ENCODE measurements at regions not wholly inside any gene's neighbourhood (a gene's known extent, or its start where the extent isn't known, plus 50 kb on each side); places are given as distances from the start of the nearest gene placed in this dataset.
"Not testable (repeated sequence)": the region's sequence is repeated elsewhere in the genome, so short reads cannot be mapped to it uniquely, and the experiment has no call there.

DNA sequence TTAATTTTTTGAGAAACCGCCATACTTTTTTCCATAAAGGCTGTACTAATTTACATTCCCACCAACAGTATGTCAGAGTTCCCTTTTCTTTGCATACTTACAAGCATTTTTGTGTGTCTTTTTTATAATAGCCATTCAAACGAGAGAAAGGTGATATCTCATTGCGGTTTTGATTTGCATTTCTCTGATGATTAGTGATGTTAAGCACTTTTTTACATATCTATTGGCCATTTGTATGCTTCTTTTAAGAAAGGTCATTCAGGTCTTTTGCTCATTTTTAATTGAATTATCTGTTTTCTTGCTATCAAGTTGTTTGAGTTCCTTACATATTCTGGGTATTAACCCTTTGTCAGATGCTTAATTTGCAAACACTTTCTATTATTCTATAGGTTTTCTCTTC is 176.1 kb upstream of the UFL1 start:
- TF ChIP-seq Cebpa-rat (IDR thresholded peaks at IDR 0.05) = no peak
- Histone ChIP-seq H3K9me3 (peaks cover 11% of the 10 kb centered on the region), H3K27me3 (no peaks in the 10 kb centered on the region), H3K4me2 (no peak overlapping the region), H3K9ac (no peak overlapping the region), H3K4me1 (no peaks in the 10 kb centered on the region), H3K36me3 (no peaks in the 10 kb centered on the region), H3K4me3 (no peak overlapping the region), H4K20me1 (no peaks in the 10 kb centered on the region), H3K27ac (no peak overlapping the region)

DNA sequence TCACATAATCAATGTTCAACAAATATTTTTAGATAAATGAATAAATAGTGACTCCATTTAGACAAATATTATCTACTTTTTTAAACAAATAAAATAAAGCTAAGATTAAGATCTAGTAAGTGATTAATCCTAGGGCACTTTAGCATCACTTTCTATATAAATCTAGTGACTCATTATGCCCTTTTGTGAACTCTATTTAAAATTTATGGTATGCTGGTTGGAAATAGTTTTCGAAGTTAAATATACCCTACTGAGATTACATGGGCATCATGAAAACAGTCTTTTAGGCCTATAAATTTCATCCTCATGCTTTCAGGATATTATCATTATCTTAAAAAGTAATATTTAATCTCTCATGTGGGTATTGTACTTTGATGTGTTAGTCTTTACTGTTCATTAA is 140.4 kb upstream of the UFL1 start:
- no peak overlapping the region for H3K27ac ChIP-seq
- no peaks in the 10 kb centered on the region for H4K20me1 ChIP-seq
- no peak overlapping the region for H3K4me2 ChIP-seq
- H3K36me3 ChIP-seq = no peaks in the 10 kb centered on the region
- H3K27me3 ChIP-seq = no peaks in the 10 kb centered on the region
- no peak for TF ChIP-seq Cebpa-rat (IDR thresholded peaks at IDR 0.05)
- no peaks in the 10 kb centered on the region for H3K4me1 ChIP-seq
- no peak overlapping the region for H3K9ac ChIP-seq
- H3K4me3 ChIP-seq = no peak overlapping the region
- H3K9me3 ChIP-seq = no peaks in the 10 kb centered on the region

DNA sequence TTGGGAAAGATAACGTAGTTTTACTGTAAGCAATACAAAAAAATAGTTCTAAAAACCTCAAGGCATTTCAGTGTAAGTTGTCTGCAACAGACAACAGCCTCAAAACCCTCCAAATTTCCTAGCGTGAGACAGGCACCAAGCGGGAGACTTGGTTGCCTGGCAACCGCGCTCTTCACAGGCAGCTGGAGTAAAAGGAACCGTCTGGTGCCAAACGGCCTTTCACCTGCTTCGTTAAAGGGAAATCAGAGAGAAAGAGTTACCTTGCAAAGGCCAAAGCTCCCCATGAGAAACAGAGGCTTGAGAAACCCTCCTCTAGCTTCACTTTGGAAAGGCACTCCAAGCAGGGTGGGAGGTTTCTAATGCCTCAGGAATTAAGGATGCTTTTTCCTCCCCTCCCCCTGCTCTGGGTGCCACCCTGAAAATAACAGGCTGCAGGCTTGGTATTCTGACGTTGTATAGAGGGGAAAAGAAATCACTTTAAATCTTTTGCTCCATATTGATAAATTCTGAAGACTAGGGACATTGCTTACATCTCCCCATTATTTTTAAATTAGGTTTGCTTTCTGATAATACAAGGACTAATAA is 129.7 kb upstream of the UFL1 start:
- no peak overlapping the region for H3K27ac ChIP-seq
- no peak overlapping the region for H3K4me2 ChIP-seq

DNA sequence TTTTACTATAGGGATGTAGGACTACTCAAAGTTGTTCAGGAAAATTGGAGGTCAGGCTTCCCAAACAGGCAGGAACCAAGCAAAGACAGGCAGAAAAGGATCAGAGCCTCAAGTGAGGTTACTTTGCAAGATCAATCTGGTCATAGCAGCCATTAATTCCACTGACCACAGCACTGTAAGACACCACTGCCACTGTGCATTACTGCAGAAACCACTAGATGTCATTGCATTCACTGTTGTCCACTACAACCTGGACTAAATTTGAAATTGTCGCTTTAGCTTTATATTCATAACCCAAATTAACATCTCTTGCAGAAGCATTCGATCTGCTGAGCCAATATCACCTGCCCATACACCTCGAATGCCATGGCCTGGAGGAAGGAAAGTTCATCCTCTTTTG is 126.9 kb upstream of the UFL1 start:
- H4K20me1 ChIP-seq = no peaks in the 10 kb centered on the region
- H3K9me3 ChIP-seq = no peaks in the 10 kb centered on the region
- no peak for TF ChIP-seq Cebpa-rat (IDR thresholded peaks at IDR 0.05)
- no peak overlapping the region for H3K27ac ChIP-seq
- H3K27me3 ChIP-seq = no peaks in the 10 kb centered on the region
- no peaks in the 10 kb centered on the region for H3K4me1 ChIP-seq
- no peak overlapping the region for H3K4me2 ChIP-seq
- H3K4me3 ChIP-seq = no peak overlapping the region
- no peak overlapping the region for H3K9ac ChIP-seq
- H3K36me3 ChIP-seq = no peaks in the 10 kb centered on the region

More for the DNA sequence above, 129.7 kb upstream of the UFL1 start:
- no peak for TF ChIP-seq Cebpa-rat (IDR thresholded peaks at IDR 0.05)
- Histone ChIP-seq H3K27me3 (no peaks in the 10 kb centered on the region), H3K36me3 (no peaks in the 10 kb centered on the region), H3K4me1 (no peaks in the 10 kb centered on the region), H3K9ac (no peak overlapping the region), H3K4me3 (no peak overlapping the region), H3K9me3 (no peaks in the 10 kb centered on the region), H4K20me1 (no peaks in the 10 kb centered on the region)

DNA sequence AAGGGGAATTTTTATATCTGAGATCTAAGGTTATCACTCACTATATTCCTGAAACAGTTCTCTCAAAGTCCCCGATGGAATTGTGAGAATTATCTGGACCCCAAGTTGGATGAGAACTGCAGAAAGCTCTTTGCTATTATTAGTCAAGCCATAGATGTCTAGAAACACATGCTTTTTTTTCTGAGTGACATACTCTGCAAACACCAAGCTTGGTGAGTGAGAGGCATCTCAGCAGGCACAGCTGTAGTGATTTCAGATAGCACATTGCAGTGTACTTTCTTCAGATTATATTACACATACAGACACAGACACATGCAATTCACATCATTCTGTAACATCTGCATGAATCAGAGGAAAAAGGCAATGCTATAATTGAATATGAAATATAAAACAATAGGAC is 111.1 kb upstream of the UFL1 start:
- 0 out of 2 replicates have a peak, but pooled peaks cover 6% of the 10 kb centered on the region for H3K9me3 ChIP-seq
- no peaks in the 10 kb centered on the region for H3K36me3 ChIP-seq
- no peaks in the 10 kb centered on the region for H4K20me1 ChIP-seq
- no peak overlapping the region for H3K27ac ChIP-seq
- no peaks in the 10 kb centered on the region for H3K27me3 ChIP-seq
- no peak for TF ChIP-seq Cebpa-rat (IDR thresholded peaks at IDR 0.05)
- no peak overlapping the region for H3K9ac ChIP-seq
- no peak overlapping the region for H3K4me3 ChIP-seq
- no peaks in the 10 kb centered on the region for H3K4me1 ChIP-seq
- H3K4me2 ChIP-seq = no peak overlapping the region

DNA sequence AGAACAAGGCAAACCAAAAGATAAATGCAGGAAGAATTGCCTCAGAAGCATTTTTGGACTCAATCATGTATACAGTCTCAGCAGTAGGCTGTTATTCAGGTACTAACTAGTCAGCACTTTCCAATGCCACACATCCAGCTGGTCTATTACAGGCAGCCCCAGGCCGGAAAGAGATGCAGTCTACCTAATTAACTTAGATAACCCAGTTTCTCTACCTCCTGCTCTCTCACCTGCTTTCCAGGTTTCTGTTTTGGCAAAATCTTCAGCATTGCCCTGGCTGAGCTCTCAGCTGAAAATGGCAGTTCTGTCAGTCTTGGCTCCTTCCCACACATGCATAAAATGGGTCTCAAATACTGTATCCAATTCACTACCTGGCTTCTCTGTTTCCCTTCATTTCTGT is 101.3 kb upstream of the UFL1 start:
- Histone ChIP-seq H3K9me3 (peaks cover 17% of the 10 kb centered on the region), H3K4me3 (no peak overlapping the region), H3K27me3 (no peaks in the 10 kb centered on the region), H3K4me1 (no peaks in the 10 kb centered on the region), H3K4me2 (no peak overlapping the region), H4K20me1 (no peaks in the 10 kb centered on the region), H3K27ac (no peak overlapping the region), H3K36me3 (no peaks in the 10 kb centered on the region), H3K9ac (no peak overlapping the region)
- no peak for TF ChIP-seq Cebpa-rat (IDR thresholded peaks at IDR 0.05)

DNA sequence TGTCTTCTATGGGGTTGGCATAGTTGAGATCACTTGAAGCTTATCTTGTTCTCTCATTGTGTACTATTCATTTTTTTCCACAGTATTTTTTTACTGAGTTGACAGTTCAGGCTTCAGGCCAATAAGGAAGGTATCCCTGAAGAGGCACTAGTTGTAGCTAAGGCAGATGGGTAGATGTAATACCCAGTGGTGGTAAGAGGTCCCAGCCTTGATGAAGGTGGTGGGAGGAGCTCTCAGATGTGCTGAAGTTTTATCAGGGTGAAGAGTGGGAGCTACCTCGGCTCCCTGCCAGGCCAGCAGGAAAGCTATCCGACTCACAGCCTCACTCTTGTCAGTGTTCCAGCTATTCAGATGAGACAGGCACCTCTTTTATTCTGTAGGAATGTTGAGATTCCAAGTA is 87.7 kb upstream of the UFL1 start:
- Histone ChIP-seq H3K36me3 (no peaks in the 10 kb centered on the region), H3K27ac (no peak overlapping the region), H3K4me1 (no peaks in the 10 kb centered on the region), H3K9ac (no peak overlapping the region), H3K4me3 (no peak overlapping the region), H4K20me1 (no peaks in the 10 kb centered on the region), H3K9me3 (no peaks in the 10 kb centered on the region), H3K4me2 (no peak overlapping the region), H3K27me3 (no peaks in the 10 kb centered on the region)
- TF ChIP-seq Cebpa-rat (IDR thresholded peaks at IDR 0.05) = no peak

DNA sequence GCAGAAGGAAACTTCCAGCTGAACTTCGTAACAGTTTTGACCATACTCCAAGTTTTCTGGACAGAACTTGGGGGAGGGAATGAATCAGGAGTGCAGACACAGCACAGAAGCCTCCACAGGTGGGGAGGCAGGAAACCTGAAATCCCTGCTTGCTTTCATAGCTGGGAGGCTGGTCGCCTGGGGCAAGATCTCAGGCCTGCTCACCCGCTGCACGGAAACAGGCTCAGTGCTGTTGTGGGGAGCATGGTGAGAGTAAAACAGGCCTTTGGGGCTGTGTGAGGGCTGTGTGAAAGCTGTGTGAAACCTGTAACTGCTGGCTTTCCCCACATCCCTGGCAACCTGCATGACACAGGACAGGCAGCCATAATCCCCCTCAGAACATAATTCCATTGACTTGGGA is 85.2 kb upstream of the UFL1 start:
- Histone ChIP-seq H3K9ac (no peak overlapping the region), H3K4me2 (no peak overlapping the region), H3K4me3 (no peak overlapping the region), H4K20me1 (no peaks in the 10 kb centered on the region), H3K4me1 (no peaks in the 10 kb centered on the region), H3K36me3 (no peaks in the 10 kb centered on the region), H3K9me3 (no peaks in the 10 kb centered on the region), H3K27me3 (no peaks in the 10 kb centered on the region), H3K27ac (no peak overlapping the region)
- no peak for TF ChIP-seq Cebpa-rat (IDR thresholded peaks at IDR 0.05)

DNA sequence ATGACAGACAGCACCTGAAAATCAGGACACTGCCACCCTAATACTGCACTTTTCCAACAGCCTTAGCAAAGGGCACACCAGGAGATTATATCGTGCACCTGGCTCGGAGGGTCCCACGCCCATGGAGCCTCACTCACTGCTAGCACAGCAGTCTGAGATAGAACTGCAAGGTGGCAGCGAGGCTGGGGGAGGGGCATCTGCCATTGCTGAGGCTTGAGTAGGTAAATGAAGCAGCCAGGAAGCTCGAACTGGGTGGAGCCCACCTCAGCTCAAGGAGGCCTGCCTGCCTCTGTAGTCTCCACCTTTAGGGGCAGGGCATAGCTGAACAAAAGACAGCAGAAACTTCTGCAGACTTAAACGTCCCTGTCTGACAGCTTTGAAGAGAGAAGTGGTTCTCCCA is 84.4 kb upstream of the UFL1 start:
- not testable (repeated sequence) for H3K27ac ChIP-seq, H3K9me3 ChIP-seq, H3K4me3 ChIP-seq, H3K9ac ChIP-seq, H3K4me1 ChIP-seq, H3K4me2 ChIP-seq, H4K20me1 ChIP-seq, H3K27me3 ChIP-seq, H3K36me3 ChIP-seq

DNA sequence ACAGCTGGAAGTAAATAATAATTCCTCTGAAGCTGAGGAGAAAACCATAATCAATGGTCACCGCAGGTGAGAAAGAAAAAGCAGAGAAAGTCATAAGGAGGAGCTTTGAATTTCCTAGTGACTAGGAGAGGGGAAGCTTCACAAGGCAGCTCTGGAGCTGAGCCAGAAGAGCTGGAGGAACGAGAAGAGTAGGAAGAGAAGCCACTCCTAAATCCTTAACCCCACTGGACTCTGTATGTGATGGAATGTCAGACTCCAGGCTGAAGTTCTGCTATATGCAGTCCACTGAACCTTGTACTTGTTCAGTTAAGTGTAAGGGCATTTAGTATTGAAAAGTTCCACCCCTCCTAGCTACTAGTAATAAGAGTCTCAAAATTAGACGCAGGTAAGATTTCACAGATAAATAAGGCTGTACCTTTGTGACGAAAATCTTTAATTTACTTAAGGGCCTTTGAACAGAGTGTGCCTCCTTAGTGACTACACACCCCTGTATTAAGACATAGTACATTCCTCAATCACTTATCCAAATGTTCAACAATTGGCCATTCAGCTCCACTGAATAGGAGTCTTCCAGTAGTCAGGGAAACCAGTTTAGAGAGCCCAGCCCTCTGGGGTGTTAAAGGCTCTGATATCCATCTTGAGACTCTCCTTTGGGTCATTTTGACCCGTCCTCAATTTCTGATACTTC is 71.4 kb upstream of the UFL1 start:
- no peak overlapping the region for H3K4me2 ChIP-seq
- H3K9ac ChIP-seq = no peak overlapping the region
- no peak overlapping the region for H3K4me3 ChIP-seq

DNA sequence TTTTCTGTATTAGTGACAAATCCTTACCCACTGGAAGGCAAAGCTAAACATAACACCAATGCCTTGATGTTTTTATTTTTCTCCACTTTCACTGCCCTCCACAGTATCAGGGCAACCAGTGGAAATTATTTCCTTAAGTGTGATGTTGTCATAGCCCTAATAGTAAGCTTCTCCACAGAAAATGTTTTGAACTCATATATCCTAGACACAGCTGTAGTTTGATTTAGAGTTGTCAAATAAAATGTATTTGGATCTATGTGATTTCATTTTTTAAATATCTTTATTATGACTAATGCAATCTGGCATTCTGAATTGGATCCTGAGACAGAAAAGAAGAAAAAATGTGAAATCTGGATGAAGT is 70.9 kb upstream of the UFL1 start:
- no peak for TF ChIP-seq Cebpa-rat (IDR thresholded peaks at IDR 0.05)
- Histone ChIP-seq H3K9me3 (no peaks in the 10 kb centered on the region), H3K4me3 (no peak overlapping the region), H3K9ac (no peak overlapping the region), H4K20me1 (no peaks in the 10 kb centered on the region), H3K27ac (no peak overlapping the region), H3K36me3 (no peaks in the 10 kb centered on the region), H3K4me2 (no peak overlapping the region), H3K27me3 (no peaks in the 10 kb centered on the region), H3K4me1 (no peaks in the 10 kb centered on the region)

More for the DNA sequence above, 71.4 kb upstream of the UFL1 start:
- TF ChIP-seq Cebpa-rat (IDR thresholded peaks at IDR 0.05) = no peak
- Histone ChIP-seq H3K36me3 (no peaks in the 10 kb centered on the region), H3K4me1 (no peaks in the 10 kb centered on the region), H3K9me3 (peaks cover 4% of the 10 kb centered on the region; the same call in 1 of the 2 replicates), H4K20me1 (no peaks in the 10 kb centered on the region), H3K27ac (no peak overlapping the region), H3K27me3 (no peaks in the 10 kb centered on the region)

Data from BLaER1 (cell line).